GM18520 (cell line): ENCODE measurements at regions not wholly inside any gene's neighbourhood (a gene's known extent, or its start where the extent isn't known, plus 50 kb on each side); places are given as distances from the start of the nearest gene placed in this dataset.
"Not testable (repeated sequence)": the region's sequence is repeated elsewhere in the genome, so short reads cannot be mapped to it uniquely, and the experiment has no call there.

Source experiments
- ATAC-seq: cut with Tn5 transposase; IDR thresholded peaks from one replicate; pipeline ENCODE4 v1.9.1; 2021; ENCODE audit not compliant: unreplicated experiment

GRCh38 chr7:142698429-142698828 lies 50.8 kb upstream of the PRSS1 start:
- no peak for ATAC-seq

- no peak for ATAC-seq
These were observed 52.0 kb upstream of the PRSS1 start for GRCh38 chr7:142697270-142697669.

GRCh38 chr7:142696456-142697179 lies 52.7 kb upstream of the PRSS1 start:
- ATAC-seq = no peak

- ATAC-seq = no peak
These were observed 55.4 kb upstream of the PRSS1 start for GRCh38 chr7:142693911-142694310.

GRCh38 chr7:142690554-142691182 lies 58.6 kb upstream of the PRSS1 start:
- no peak for ATAC-seq

GRCh38 chr7:142689439-142690120 lies 59.7 kb upstream of the PRSS1 start:
- no peak for ATAC-seq

GRCh38 chr7:142685877-142686508 lies 63.3 kb upstream of the PRSS1 start:
- ATAC-seq = no peak

GRCh38 chr7:142681314-142682092 lies 67.8 kb upstream of the PRSS1 start:
- no peak for ATAC-seq

- ATAC-seq = no peak
These were observed 77.8 kb upstream of the PRSS1 start for GRCh38 chr7:142671506-142671905.

GRCh38 chr7:142670511-142670910 lies 78.8 kb upstream of the PRSS1 start:
- ATAC-seq = no peak

GRCh38 chr7:142669074-142669654 lies 80.1 kb upstream of the PRSS1 start:
- ATAC-seq = no peak

- no peak for ATAC-seq
These were observed 80.8 kb upstream of the PRSS1 start for GRCh38 chr7:142668495-142668894.

- no peak for ATAC-seq
These were observed 91.9 kb upstream of the PRSS1 start for GRCh38 chr7:142657376-142657775.

GRCh38 chr7:142654398-142654797 lies 94.9 kb upstream of the PRSS1 start:
- no peak for ATAC-seq

GRCh38 chr7:142647749-142648148 lies 101.5 kb upstream of the PRSS1 start:
- no peak for ATAC-seq

GRCh38 chr7:142646386-142647140 lies 102.7 kb upstream of the PRSS1 start:
- no peak for ATAC-seq

- ATAC-seq = no peak
These were observed 103.5 kb upstream of the PRSS1 start for GRCh38 chr7:142645777-142646176.

- ATAC-seq = no peak
These were observed 107.0 kb upstream of the PRSS1 start for GRCh38 chr7:142642316-142642715.

- not testable (repeated sequence) for ATAC-seq
These were observed 108.0 kb upstream of the PRSS1 start for GRCh38 chr7:142641252-142641651.

- no peak for ATAC-seq
These were observed 110.7 kb upstream of the PRSS1 start for GRCh38 chr7:142638581-142638980.
